SK-N-SH (cell line): ENCODE measurements at regions not wholly inside any gene's neighbourhood (a gene's known extent, or its start where the extent isn't known, plus 50 kb on each side); places are given as distances from the start of the nearest gene placed in this dataset.

Experiments
- EP300 ChIP-seq, 2 experiments: IDR thresholded peaks; 2 replicates each; pipeline versions ENCODE4 v1.4.0 to v1.6.1; 2012; ENCODE audit warnings: borderline replicate concordance in 1 of 2, low read depth in 1 of 2, low read length in 1 of 2
- EZH2phosphoT487 ChIP-seq: fragments of 200-600 bp; sonication (generic); IDR thresholded peaks from 2 replicates; pipeline ENCODE4 v1.6.1; 2017; ENCODE audit warnings: low read depth, mixed run types, mild to moderate bottlenecking, antibody characterized with exemption, moderate library complexity, borderline replicate concordance
- GABPA ChIP-seq: IDR thresholded peaks from 2 replicates; pipeline ENCODE4 v1.4.0; 2012; ENCODE audit warnings: low read depth, mild to moderate bottlenecking
- MAX ChIP-seq: IDR thresholded peaks from 2 replicates; pipeline ENCODE4 v1.4.0; 2012; ENCODE audit warnings: low read depth
- NFIC ChIP-seq: IDR thresholded peaks from 2 replicates; pipeline ENCODE4 v1.4.0; 2012; ENCODE audit warnings: borderline replicate concordance
- POLR2AphosphoS5 ChIP-seq: IDR thresholded peaks from 2 replicates; pipeline ENCODE4 v1.6.1; 2012; ENCODE audit warnings: low read depth, low read length
- TAF1 ChIP-seq: IDR thresholded peaks from 2 replicates; pipeline ENCODE4 v1.6.1; 2012; ENCODE audit warnings: low read depth, mild to moderate bottlenecking, low read length, moderate library complexity, borderline replicate concordance
- TF ChIP-seq, protein P1 (sequence below): fragments of 200-600 bp; sonication (generic); IDR thresholded peaks from 2 replicates; pipeline ENCODE4 v1.6.1; 2017; ENCODE audit warnings: antibody characterized with exemption, mild to moderate bottlenecking, moderate library complexity
- TF ChIP-seq, protein P2 (sequence below): IDR thresholded peaks from 2 replicates; pipeline ENCODE4 v1.6.1; 2012; ENCODE audit warnings: mild to moderate bottlenecking, low read depth, low read length, moderate library complexity

- TF ChIP-seq, protein P1, sequence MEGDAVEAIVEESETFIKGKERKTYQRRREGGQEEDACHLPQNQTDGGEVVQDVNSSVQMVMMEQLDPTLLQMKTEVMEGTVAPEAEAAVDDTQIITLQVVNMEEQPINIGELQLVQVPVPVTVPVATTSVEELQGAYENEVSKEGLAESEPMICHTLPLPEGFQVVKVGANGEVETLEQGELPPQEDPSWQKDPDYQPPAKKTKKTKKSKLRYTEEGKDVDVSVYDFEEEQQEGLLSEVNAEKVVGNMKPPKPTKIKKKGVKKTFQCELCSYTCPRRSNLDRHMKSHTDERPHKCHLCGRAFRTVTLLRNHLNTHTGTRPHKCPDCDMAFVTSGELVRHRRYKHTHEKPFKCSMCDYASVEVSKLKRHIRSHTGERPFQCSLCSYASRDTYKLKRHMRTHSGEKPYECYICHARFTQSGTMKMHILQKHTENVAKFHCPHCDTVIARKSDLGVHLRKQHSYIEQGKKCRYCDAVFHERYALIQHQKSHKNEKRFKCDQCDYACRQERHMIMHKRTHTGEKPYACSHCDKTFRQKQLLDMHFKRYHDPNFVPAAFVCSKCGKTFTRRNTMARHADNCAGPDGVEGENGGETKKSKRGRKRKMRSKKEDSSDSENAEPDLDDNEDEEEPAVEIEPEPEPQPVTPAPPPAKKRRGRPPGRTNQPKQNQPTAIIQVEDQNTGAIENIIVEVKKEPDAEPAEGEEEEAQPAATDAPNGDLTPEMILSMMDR: no peak
- no peak for TF ChIP-seq MAX
- TF ChIP-seq NFIC: no peak
- TF ChIP-seq GABPA: no peak
- no peak for TF ChIP-seq TAF1
- TF ChIP-seq EZH2phosphoT487: no peak
- TF ChIP-seq POLR2AphosphoS5: no peak
- TF ChIP-seq, protein P2, sequence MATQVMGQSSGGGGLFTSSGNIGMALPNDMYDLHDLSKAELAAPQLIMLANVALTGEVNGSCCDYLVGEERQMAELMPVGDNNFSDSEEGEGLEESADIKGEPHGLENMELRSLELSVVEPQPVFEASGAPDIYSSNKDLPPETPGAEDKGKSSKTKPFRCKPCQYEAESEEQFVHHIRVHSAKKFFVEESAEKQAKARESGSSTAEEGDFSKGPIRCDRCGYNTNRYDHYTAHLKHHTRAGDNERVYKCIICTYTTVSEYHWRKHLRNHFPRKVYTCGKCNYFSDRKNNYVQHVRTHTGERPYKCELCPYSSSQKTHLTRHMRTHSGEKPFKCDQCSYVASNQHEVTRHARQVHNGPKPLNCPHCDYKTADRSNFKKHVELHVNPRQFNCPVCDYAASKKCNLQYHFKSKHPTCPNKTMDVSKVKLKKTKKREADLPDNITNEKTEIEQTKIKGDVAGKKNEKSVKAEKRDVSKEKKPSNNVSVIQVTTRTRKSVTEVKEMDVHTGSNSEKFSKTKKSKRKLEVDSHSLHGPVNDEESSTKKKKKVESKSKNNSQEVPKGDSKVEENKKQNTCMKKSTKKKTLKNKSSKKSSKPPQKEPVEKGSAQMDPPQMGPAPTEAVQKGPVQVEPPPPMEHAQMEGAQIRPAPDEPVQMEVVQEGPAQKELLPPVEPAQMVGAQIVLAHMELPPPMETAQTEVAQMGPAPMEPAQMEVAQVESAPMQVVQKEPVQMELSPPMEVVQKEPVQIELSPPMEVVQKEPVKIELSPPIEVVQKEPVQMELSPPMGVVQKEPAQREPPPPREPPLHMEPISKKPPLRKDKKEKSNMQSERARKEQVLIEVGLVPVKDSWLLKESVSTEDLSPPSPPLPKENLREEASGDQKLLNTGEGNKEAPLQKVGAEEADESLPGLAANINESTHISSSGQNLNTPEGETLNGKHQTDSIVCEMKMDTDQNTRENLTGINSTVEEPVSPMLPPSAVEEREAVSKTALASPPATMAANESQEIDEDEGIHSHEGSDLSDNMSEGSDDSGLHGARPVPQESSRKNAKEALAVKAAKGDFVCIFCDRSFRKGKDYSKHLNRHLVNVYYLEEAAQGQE: no peak
- TF ChIP-seq EP300 (IDR thresholded peaks at IDR 0.05; ENCODE audit: borderline replicate concordance in 1 of 2, low read depth in 1 of 2, low read length in 1 of 2): no peak
Measured at GRCh38 chr5:17737092-17737491, 102.8 kb downstream of the TAF11L14 start.
